Esophagus (tissue), 2 donors: ENCODE measurements at regions not wholly inside any gene's neighbourhood (a gene's known extent, or its start where the extent isn't known, plus 50 kb on each side); places are given as distances from the start of the nearest gene placed in this dataset.

Experiments
- H3K27ac ChIP-seq, 2 donors: one replicate each; pipeline ENCODE4 v1.5.1; 2013; ENCODE audit warnings: low read depth in 2 of 2, mild to moderate bottlenecking in 2 of 2, inconsistent platforms in 1 of 2, low read length in 1 of 2, moderate library complexity in 1 of 2
- H3K27me3 ChIP-seq, 2 donors: one replicate each; pipeline ENCODE4 v1.6.1; 2013; ENCODE audit warnings: low read length in 2 of 2, control low read depth in 1 of 2, mild to moderate bottlenecking in 1 of 2; ENCODE audit not compliant: insufficient read depth in 2 of 2, control insufficient read depth in 1 of 2
- H3K36me3 ChIP-seq, 2 donors: one replicate each; pipeline ENCODE4 v1.6.1; 2013; ENCODE audit warnings: low read length in 1 of 2; ENCODE audit not compliant: control insufficient read depth in 2 of 2, insufficient read depth in 2 of 2
- H3K4me1 ChIP-seq, 2 donors: one replicate each; pipeline ENCODE4 v1.6.1; 2013; ENCODE audit warnings: low read length in 1 of 2; ENCODE audit not compliant: control insufficient read depth in 2 of 2, insufficient read depth in 2 of 2
- H3K4me3 ChIP-seq, 2 donors: one replicate each; pipeline ENCODE4 v1.5.1; 2013; ENCODE audit warnings: low read length in 2 of 2, mild to moderate bottlenecking in 2 of 2, low read depth in 1 of 2, moderate library complexity in 1 of 2
- H3K9me3 ChIP-seq, 2 donors: one replicate each; pipeline ENCODE4 v1.6.1; 2013; ENCODE audit warnings: mild to moderate bottlenecking in 2 of 2, low read depth in 1 of 2, low read length in 1 of 2, moderate library complexity in 1 of 2; ENCODE audit not compliant: control insufficient read depth in 2 of 2, insufficient read depth in 1 of 2
- WGBS, 2 donors: extraction: QIAGEN DNeasy Blood & Tissue Kit; methylation state at CpG; one replicate each; pipeline ENCODE4 v1.1.7; 2013; 5-methylcytosine and 5-hydroxymethylcytosine counted together
- donor health status: healthy with polysubstance abuse.
- donor health status: Bipolar disorder and iron deficiency.

DNA sequence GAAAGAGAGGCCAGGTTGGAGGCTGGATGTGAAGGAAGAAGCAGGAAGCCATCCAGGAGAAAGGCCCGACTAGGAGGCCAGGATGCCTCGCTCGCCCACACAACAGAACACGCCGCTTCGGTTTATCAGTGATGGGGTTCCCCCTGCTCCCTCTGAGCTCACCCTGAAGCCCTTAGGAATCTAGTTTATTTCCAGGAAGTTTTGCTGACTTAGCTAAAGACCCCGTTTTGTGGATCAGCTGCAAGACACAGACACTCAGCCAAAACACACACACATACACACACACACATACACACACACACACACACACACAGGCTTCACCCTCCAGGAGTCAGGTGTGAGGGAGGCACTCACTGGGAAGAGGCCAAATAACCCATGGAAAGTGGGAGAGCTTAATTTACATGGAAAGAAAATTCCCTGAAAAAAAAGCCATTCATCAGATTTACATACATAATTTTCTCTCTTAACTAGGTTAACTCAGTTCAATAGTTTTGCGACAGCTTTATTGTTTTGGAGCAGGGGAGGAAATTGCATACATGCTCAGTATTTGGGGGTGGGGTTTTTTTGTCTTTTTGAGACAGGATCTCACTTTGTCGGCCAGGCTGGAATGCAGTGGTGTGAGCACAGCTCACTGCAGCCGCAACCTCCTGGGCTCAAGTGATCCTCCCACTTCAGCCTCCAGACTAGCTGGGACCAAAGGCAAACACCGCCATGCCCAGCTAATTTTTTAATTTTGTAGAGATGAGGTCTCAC lies 92.7 kb upstream of the HAND1 start:
- Histone ChIP-seq H3K4me1 (peaks cover 2% of the 10 kb centered on the region in 2 donors), H3K27ac (no peak overlapping the region), H3K36me3 (no peaks in the 10 kb centered on the region), H3K4me3 (no peak overlapping the region), H3K9me3 (no peaks in the 10 kb centered on the region), H3K27me3 (no peaks in the 10 kb centered on the region)
- 77 to 82% methylated on average over 11 of the region's 11 CpGs for WGBS, 2 donors

DNA sequence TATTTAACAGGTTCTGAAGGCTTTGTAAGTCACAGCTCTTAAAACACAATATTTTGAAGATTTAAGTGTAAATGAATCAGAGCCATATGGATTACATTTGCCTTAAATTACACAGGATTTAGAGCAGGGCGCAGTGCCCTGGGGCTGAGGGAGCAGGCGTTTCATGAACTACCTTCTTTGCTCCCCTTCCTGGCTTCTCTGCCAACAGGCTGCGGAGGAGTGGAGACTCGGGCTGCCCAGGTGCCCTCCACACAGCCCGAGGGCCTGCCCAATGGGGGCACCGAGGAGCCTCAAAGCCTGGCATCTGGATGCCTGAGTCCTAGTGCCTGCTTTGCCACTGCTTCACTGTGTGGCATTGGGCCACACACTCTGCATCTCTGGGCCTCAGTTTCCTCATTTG lies 90.6 kb upstream of the HAND1 start:
- Histone ChIP-seq H3K4me3 (no peak overlapping the region), H3K36me3 (no peaks in the 10 kb centered on the region), H3K27ac (no peak overlapping the region), H3K4me1 (peaks cover 2% of the 10 kb centered on the region in 2 donors), H3K9me3 (no peaks in the 10 kb centered on the region), H3K27me3 (no peaks in the 10 kb centered on the region)
- 42 to 66% methylated on average over 6 of the region's 6 CpGs for WGBS, 2 donors

DNA sequence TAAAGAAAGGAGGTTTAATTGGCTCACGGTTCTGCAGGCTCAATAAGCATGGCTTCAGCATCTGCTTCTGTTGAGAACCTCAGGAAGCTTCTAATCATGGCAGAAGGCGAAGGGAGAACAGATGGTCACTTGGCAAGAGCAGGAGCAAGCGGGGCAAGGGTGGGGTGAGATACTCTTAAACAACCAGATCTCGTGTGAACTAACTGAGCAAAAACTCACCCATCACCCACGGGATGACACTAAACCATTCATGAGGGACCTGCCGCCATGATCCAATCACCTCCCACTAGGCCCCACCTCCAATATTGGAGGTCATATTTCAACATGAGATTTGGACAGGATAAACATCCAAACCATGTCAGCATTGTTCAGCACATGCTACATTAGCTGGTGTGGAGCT lies 89.1 kb upstream of the HAND1 start:
- no peak overlapping the region for H3K4me3 ChIP-seq
- no peaks in the 10 kb centered on the region for H3K27me3 ChIP-seq
- peaks cover 2% of the 10 kb centered on the region in 2 donors for H3K4me1 ChIP-seq
- 80 to 84% methylated on average over 6 of the region's 6 CpGs for WGBS, 2 donors
- no peaks in the 10 kb centered on the region for H3K36me3 ChIP-seq
- H3K27ac ChIP-seq, result no peak overlapping the region
- H3K9me3 ChIP-seq, result no peaks in the 10 kb centered on the region

DNA sequence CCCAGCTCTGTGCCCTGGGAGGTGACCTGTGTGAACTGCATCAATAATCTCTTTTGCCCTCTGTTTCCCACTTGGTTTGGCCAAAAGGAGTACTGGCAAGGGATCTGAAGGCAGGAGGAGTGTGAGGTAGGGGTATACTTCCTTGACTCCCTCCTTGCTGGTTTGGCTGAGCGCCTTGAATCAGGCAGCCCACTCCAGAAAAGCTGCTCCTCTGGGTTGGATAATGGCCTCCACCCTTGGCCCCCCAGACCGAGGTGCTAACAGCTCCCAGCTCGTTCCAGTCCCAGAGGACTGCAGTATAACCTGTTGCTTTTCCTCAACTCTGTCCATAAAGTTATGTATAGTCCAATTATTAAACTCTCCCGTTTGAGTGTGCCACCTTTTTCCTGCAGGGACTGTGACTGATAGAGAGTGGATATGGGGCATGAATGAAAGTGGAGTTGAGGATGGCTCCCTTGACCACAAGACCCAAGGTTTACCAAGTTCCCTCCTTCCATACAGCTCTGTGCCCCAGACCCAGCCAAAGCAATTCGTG lies 88.2 kb upstream of the HAND1 start:
- WGBS, 2 donors, result 76 to 80% methylated on average over 5 of the region's 5 CpGs
- Histone ChIP-seq H3K27me3 (no peaks in the 10 kb centered on the region), H3K4me3 (no peak overlapping the region), H3K4me1 (peaks cover 2% of the 10 kb centered on the region in 2 donors), H3K27ac (no peak overlapping the region), H3K9me3 (no peaks in the 10 kb centered on the region), H3K36me3 (no peaks in the 10 kb centered on the region)

DNA sequence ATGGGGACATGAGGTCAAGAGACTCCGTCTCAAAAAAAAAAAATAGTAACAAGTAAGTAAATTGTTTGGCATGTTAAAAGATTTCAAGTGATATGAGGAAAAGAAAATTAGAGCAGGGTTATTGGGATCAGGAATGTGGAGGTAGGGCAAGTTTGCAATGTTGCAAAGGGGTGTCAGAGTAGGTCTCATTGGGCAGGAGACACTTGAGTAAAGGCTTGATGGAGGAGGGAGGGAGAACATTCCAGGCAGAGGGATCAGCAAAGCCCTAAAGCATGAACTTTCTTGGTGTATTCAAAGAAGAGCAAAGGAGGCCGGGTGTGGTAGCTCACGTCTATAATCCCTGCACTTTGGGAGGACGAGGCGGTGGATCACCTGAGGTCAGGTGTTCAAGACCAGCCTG lies 87.1 kb upstream of the HAND1 start:
- H3K27me3 ChIP-seq, result no peaks in the 10 kb centered on the region
- H3K9me3 ChIP-seq, result no peaks in the 10 kb centered on the region
- H3K4me1 ChIP-seq, result peaks cover 2% of the 10 kb centered on the region in 2 donors
- WGBS, 2 donors, result 75 to 90% methylated on average over 5 of the region's 5 CpGs
- H3K27ac ChIP-seq, result no peak overlapping the region
- H3K36me3 ChIP-seq, result no peaks in the 10 kb centered on the region
- no peak overlapping the region for H3K4me3 ChIP-seq

DNA sequence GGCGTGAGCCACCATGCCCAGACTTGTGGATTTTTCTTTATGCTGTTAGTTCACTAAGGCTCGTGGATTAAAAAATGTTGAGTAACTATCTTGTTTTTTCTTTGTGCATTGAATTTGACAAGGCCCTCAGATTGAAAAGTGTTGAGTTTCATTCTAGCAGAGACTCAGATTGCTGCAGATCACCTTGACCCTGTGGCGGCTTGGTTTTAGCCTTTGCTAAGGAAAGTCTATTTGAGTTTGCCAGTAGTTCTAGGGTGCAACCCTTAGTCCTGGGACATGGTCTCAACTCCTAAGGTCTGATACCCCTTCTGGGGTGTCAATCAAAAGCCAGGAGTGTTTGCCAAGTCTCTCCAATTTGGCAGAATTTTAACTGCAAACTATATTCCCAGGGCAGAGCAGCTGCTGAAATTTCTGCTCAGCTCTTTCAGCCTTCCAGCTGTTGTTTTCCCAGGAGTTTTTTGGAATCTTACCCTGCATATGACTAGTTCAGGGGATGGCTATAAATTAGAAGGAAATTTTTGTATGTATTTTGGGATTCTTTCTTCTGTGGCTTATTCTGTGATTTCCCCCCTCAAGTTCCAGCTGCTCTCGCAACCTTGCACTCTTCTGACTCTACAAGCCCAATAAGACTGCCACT lies 84.3 kb upstream of the HAND1 start:
- no peaks in the 10 kb centered on the region for H3K36me3 ChIP-seq
- H3K4me1 ChIP-seq, result no peaks in the 10 kb centered on the region
- WGBS, 2 donors, result 67 to 79% methylated on average over 4 of the region's 4 CpGs
- no peak overlapping the region for H3K27ac ChIP-seq
- H3K27me3 ChIP-seq, result no peaks in the 10 kb centered on the region
- H3K9me3 ChIP-seq, result no peaks in the 10 kb centered on the region
- no peak overlapping the region for H3K4me3 ChIP-seq

DNA sequence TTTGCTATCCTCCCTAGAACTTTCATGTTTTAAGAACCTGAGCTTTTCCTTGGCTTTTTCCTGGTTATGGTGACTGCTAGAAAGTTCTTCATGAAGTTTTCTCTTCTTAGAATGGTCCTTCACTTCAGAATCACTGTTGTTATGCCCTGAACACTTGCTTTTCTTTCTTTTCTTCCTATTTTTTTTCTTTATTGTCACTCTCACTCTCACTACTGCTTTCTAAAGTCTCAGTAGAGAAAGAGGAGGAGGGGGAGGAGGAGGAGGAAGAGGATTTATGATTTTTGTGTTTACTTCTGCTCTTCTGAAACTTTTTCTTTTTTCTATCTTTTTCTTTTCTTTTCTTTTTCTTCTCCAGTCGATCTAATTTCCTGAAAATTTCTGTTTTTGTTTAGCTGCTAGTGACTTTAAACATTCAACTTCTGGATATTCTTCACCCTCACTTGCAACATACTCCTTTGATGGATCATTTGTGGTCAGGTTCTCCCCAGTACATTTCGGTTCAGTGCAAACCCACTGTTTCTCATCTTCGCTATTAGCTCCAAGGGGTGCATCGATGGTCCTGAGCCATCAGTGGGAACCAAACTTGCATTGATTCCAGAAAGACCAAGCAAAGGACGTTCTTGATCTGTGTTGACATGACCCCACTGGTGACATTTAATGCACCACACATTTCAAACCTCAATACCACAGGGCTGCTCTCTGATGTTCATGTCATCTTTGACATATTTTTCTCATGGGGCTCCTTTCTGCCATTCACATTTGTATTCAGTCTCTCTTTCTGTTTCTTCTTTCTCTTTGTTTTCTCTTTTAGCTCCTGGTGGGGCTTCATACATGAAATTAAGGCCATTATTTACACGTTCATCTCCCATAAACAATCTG lies 81.6 kb upstream of the HAND1 start:
- no peak overlapping the region for H3K4me3 ChIP-seq
- H3K4me1 ChIP-seq, result no peaks in the 10 kb centered on the region
- 80 to 82% methylated on average over 6 of the region's 6 CpGs for WGBS, 2 donors
- H3K27me3 ChIP-seq, result no peaks in the 10 kb centered on the region
- no peaks in the 10 kb centered on the region for H3K36me3 ChIP-seq
- no peaks in the 10 kb centered on the region for H3K9me3 ChIP-seq
- H3K27ac ChIP-seq, result no peak overlapping the region

DNA sequence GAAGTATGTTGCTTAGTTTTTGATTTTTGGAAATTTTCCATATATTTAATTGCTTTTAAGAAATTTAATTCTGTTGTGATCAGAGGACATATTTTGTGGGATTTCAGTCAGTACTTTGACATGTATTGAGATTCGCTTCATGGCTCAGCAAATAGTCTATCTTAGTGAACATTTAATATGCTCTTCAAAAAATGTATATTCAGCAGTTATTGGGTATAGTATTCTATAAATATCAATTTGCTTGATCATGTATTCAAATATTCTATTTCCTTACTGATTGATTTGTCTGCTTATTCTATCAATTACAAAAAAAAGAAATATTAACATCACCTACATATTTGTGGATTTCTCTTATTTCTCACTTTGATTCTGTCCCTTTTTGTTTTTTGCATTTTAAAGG lies 79.5 kb upstream of the HAND1 start:
- 89% methylated on average over 1 of the region's 1 CpG for WGBS, 2 donors
- no peaks in the 10 kb centered on the region for H3K36me3 ChIP-seq
- H3K4me3 ChIP-seq, result no peak overlapping the region
- H3K9me3 ChIP-seq, result peaks cover 0 to 2% of the 10 kb centered on the region in 2 donors
- no peak overlapping the region for H3K27ac ChIP-seq
- no peaks in the 10 kb centered on the region for H3K27me3 ChIP-seq
- no peaks in the 10 kb centered on the region for H3K4me1 ChIP-seq

DNA sequence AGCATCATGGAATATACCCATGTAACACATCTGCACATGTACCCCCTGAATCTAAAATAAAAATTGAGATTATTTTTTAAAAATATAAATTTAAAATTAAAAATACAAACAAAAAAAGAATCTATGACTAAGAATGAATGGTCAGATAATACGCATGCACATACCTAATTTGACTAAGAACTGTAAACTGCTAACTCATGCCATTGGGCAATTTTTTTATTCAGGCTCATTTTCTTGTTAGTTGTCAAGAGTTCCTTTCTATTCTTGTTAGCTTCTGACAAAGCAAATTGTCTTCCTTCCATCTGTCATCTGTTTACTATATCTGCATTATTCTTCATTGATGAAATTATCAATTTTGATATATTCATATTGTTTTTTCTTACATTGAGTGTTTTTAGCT lies 69.5 kb upstream of the HAND1 start:
- Histone ChIP-seq H3K4me3 (no peak overlapping the region), H3K27me3 (no peaks in the 10 kb centered on the region), H3K27ac (no peak overlapping the region), H3K9me3 (no peaks in the 10 kb centered on the region), H3K4me1 (no peaks in the 10 kb centered on the region), H3K36me3 (no peaks in the 10 kb centered on the region)
- 82 to 92% methylated on average over 1 of the region's 1 CpG for WGBS, 2 donors
